Colonic mucosa (tissue), 4 donors: ENCODE measurements at regions not wholly inside any gene's neighbourhood (a gene's known extent, or its start where the extent isn't known, plus 50 kb on each side); places are given as distances from the start of the nearest gene placed in this dataset.

Experiments used
- DNase-seq: peaks from one replicate; pipeline ENCODE4 v3.0.0-alpha.2; 2020
- H3K27ac ChIP-seq: fragments of 200-600 bp; one replicate; pipeline ENCODE4 v1.8.0; 2021
- H3K27me3 ChIP-seq: fragments of 200-600 bp; one replicate; pipeline ENCODE4 v1.8.0; 2021
- H3K36me3 ChIP-seq: fragments of 200-600 bp; one replicate; pipeline ENCODE4 v1.8.0; 2021
- H3K4me1 ChIP-seq: fragments of 200-600 bp; one replicate; pipeline ENCODE4 v1.8.0; 2021; ENCODE audit warnings: mild to moderate bottlenecking
- H3K4me3 ChIP-seq: fragments of 200-600 bp; one replicate; pipeline ENCODE4 v1.8.0; 2021
- H3K9ac ChIP-seq, 2 donors: one replicate each; pipeline ENCODE4 v1.7.0; 2013; ENCODE audit warnings: control low read depth in 2 of 2, low read depth in 2 of 2, low read length in 2 of 2
- H3K9me3 ChIP-seq: fragments of 200-600 bp; one replicate; pipeline ENCODE4 v1.8.0; 2021
- CTCF ChIP-seq: fragments of 200-600 bp; IDR thresholded peaks from one replicate; pipeline ENCODE4 v1.8.0; 2022; ENCODE audit warnings: antibody characterized with exemption, mild to moderate bottlenecking
- intact Hi-C: fragments of 100-400 bp; cut with DNase I; formaldehyde crosslinking; loops from one replicate; pipeline ENCODE4 v1.14.1; 2022
- donor health status: healthy.
- donor health status: DM: no; HTN: no; CAD: no.
- donor health status: DM: no; HTN: no; CAD: no.

GRCh38 chr6:156392648-156393047 lies 384.5 kb upstream of the ARID1B start:
- H3K27me3 ChIP-seq, result no peaks in the 10 kb centered on the region
- H3K36me3 ChIP-seq, result no peaks in the 10 kb centered on the region
- no peak overlapping the region for H3K27ac ChIP-seq
- no peak for TF ChIP-seq CTCF
- no peaks in the 10 kb centered on the region for H3K4me1 ChIP-seq
- H3K9ac ChIP-seq, result no peak overlapping the region
- intact Hi-C loops, result no loop called here
- no peak overlapping the region for H3K4me3 ChIP-seq
- no peaks in the 10 kb centered on the region for H3K9me3 ChIP-seq
- no peak for DNase-seq

GRCh38 chr6:156391977-156392376 lies 385.2 kb upstream of the ARID1B start:
- intact Hi-C loops, result no loop called here
- Histone ChIP-seq H3K27me3 (no peaks in the 10 kb centered on the region), H3K9ac (no peak overlapping the region), H3K4me3 (no peak overlapping the region), H3K9me3 (no peaks in the 10 kb centered on the region), H3K4me1 (no peaks in the 10 kb centered on the region), H3K36me3 (no peaks in the 10 kb centered on the region), H3K27ac (no peak overlapping the region)
- TF ChIP-seq CTCF, result no peak
- no peak for DNase-seq

GRCh38 chr6:156391061-156391672 lies 386.0 kb upstream of the ARID1B start:
- TF ChIP-seq CTCF, result no peak
- Histone ChIP-seq H3K9me3 (no peaks in the 10 kb centered on the region), H3K27me3 (no peaks in the 10 kb centered on the region), H3K9ac (no peak overlapping the region), H3K36me3 (no peaks in the 10 kb centered on the region), H3K4me1 (no peaks in the 10 kb centered on the region), H3K27ac (no peak overlapping the region), H3K4me3 (no peak overlapping the region)
- no peak for DNase-seq
- intact Hi-C loops, result no loop called here

- Histone ChIP-seq H3K4me3 (no peak overlapping the region), H3K9me3 (no peaks in the 10 kb centered on the region), H3K36me3 (no peaks in the 10 kb centered on the region), H3K27ac (no peak overlapping the region), H3K9ac (no peak overlapping the region), H3K4me1 (no peaks in the 10 kb centered on the region), H3K27me3 (no peaks in the 10 kb centered on the region)
- intact Hi-C loops, result no loop called here
- DNase-seq, result no peak
- no peak for TF ChIP-seq CTCF
Observed at GRCh38 chr6:156390621-156391020, 386.6 kb upstream of the ARID1B start.

- no peaks in the 10 kb centered on the region for H3K27me3 ChIP-seq
- intact Hi-C loops, result no loop called here
- H3K36me3 ChIP-seq, result no peaks in the 10 kb centered on the region
- H3K27ac ChIP-seq, result no peak overlapping the region
- no peak overlapping the region for H3K4me3 ChIP-seq
- H3K4me1 ChIP-seq, result no peaks in the 10 kb centered on the region
- no peak for TF ChIP-seq CTCF
- no peak overlapping the region for H3K9ac ChIP-seq
- no peaks in the 10 kb centered on the region for H3K9me3 ChIP-seq
- no peak for DNase-seq
Observed at GRCh38 chr6:156389296-156389695, 387.9 kb upstream of the ARID1B start.
